Activated CD8-positive, alpha-beta memory T cell treated with anti-CD3 and anti-CD28 coated beads for 4 hours (primary cell): ENCODE measurements at regions not wholly inside any gene's neighbourhood (a gene's known extent, or its start where the extent isn't known, plus 50 kb on each side); places are given as distances from the start of the nearest gene placed in this dataset.
"Not testable (repeated sequence)": the region's sequence is repeated elsewhere in the genome, so short reads cannot be mapped to it uniquely, and the experiment has no call there.

Source experiments
- DNase-seq, 2 donors: peaks; one replicate each; pipeline ENCODE4 v3.0.0-alpha.2; 2020; ENCODE audit warnings: low read depth in 2 of 2

- no peak for DNase-seq
These were observed 72.0 kb upstream of the DHRSX start for GRCh38 chrX:2572740-2573139.

- DNase-seq, result no peak
These were observed 67.3 kb upstream of the DHRSX start for GRCh38 chrX:2568125-2568524.

- DNase-seq, result no peak
These were observed 65.3 kb upstream of the DHRSX start for GRCh38 chrX:2566055-2566454.

- no peak for DNase-seq
These were observed 60.7 kb upstream of the DHRSX start for GRCh38 chrX:2561456-2561855.

- no peak for DNase-seq
These were observed 58.3 kb upstream of the DHRSX start for GRCh38 chrX:2559124-2559523.

- no peak for DNase-seq
These were observed 54.1 kb upstream of the DHRSX start for GRCh38 chrX:2554891-2555290.

- not testable (repeated sequence) for DNase-seq
These were observed 53.3 kb upstream of the DHRSX start for GRCh38 chrX:2554066-2554465.

GRCh38 chrX:2552621-2553201 lies 51.9 kb upstream of the DHRSX start:
- no peak for DNase-seq

GRCh38 chrX:2550328-2551020 lies 49.7 kb upstream of the DHRSX start:
- no peak for DNase-seq
